SKM-1 (cell line): ENCODE measurements at regions not wholly inside any gene's neighbourhood (a gene's known extent, or its start where the extent isn't known, plus 50 kb on each side); places are given as distances from the start of the nearest gene placed in this dataset.

Source experiments
- DNase-seq: peaks from one replicate; lab custom pipeline; 2025; ENCODE audit not compliant: unreplicated experiment; lab: John Stamatoyannopoulos, UW

DNA sequence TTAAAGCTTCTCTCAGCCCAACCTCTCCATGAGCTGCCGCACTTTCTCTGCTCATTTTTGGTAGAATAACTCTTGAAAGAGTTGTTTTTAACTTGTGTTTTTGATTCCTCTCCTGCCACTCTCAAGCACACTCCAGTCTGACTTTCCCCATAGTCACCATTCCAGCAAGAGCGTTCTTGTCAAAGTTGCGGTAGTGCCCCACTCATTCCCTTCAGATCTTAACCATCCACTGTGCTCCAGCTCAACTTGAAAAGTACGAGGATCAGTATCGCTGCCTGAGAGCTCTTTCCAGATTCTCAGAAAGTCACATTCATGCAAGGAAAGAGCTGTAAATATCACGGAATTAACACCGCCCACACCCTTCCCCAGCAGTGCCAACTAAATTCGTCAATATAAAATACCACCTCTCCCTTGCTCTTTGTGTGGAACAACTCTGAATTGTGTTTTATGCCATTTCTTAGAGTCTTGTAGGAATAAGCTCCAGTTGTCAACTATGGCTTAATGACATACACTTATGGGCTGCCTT lies 59.7 kb upstream of the IL15 start:
- DNase-seq = no peak

DNA sequence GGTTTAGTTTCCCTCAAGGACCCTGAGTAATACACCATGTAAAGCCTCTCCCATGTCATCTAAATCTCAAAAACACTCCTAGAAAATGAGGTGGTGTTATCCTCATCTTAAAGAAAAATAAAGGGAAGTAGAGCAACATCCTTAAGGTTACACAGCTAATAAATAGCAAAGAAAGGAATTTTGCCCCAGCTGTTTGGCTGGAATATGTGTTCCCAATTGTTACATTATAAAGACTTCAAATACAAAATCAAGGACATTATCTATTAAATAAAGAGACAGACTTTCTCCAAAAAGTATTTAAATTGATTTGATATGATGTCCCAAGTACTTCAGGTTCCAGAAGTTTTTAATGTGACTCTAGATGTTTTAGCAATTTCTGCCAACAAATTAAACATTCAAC lies 57.9 kb upstream of the IL15 start:
- DNase-seq = no peak

- DNase-seq = no peak
Observed at GRCh38 chr4:141580523-141580922, 55.9 kb upstream of the IL15 start.
